ENCODE measurements at regions not wholly inside any gene's neighbourhood (a gene's known extent, or its start where the extent isn't known, plus 50 kb on each side); places are given as distances from the start of the nearest gene placed in this dataset.
"Not testable (repeated sequence)": the region's sequence is repeated elsewhere in the genome, so short reads cannot be mapped to it uniquely, and the experiment has no call there.

GRCh38 chr10:109247814-109248213, 675.5 kb downstream of the XPNPEP1 start:
- H3K4me1 Mint-ChIP-seq (ENCODE audit: low read depth): no peaks in the 10 kb centered on the region
- no peaks in the 10 kb centered on the region for H3K27me3 Mint-ChIP-seq
- H3K9me3 Mint-ChIP-seq (ENCODE audit: low read depth): no peaks in the 10 kb centered on the region
- H3K27ac Mint-ChIP-seq: no peak overlapping the region
- H3K4me3 Mint-ChIP-seq: no peak overlapping the region
- H3K36me3 Mint-ChIP-seq: no peaks in the 10 kb centered on the region

GRCh38 chr10:109245821-109246220, 677.5 kb downstream of the XPNPEP1 start:
- Mint-ChIP-seq H3K4me3 (no peak overlapping the region), H3K9me3 (ENCODE audit: low read depth) (no peaks in the 10 kb centered on the region), H3K36me3 (no peaks in the 10 kb centered on the region), H3K27me3 (no peaks in the 10 kb centered on the region), H3K27ac (no peak overlapping the region), H3K4me1 (ENCODE audit: low read depth) (no peaks in the 10 kb centered on the region)

- H3K36me3 Mint-ChIP-seq: no peaks in the 10 kb centered on the region
- H3K27ac Mint-ChIP-seq: no peak overlapping the region
- H3K4me1 Mint-ChIP-seq (ENCODE audit: low read depth): no peaks in the 10 kb centered on the region
- no peaks in the 10 kb centered on the region for H3K9me3 Mint-ChIP-seq (ENCODE audit: low read depth)
- peaks cover 1% of the 10 kb centered on the region for H3K27me3 Mint-ChIP-seq
- no peak overlapping the region for H3K4me3 Mint-ChIP-seq
Observed at GRCh38 chr10:109239371-109239770, 683.9 kb downstream of the XPNPEP1 start.

- no peak overlapping the region for H3K27ac Mint-ChIP-seq
- peaks cover 1% of the 10 kb centered on the region for H3K27me3 Mint-ChIP-seq
- H3K9me3 Mint-ChIP-seq (ENCODE audit: low read depth): no peaks in the 10 kb centered on the region
- no peaks in the 10 kb centered on the region for H3K4me1 Mint-ChIP-seq (ENCODE audit: low read depth)
- no peak overlapping the region for H3K4me3 Mint-ChIP-seq
- no peaks in the 10 kb centered on the region for H3K36me3 Mint-ChIP-seq
Observed at GRCh38 chr10:109237682-109238081, 685.6 kb downstream of the XPNPEP1 start.

GRCh38 chr10:109237050-109237449, 686.3 kb downstream of the XPNPEP1 start:
- Mint-ChIP-seq H3K36me3 (no peaks in the 10 kb centered on the region), H3K27me3 (peaks cover 1% of the 10 kb centered on the region), H3K27ac (no peak overlapping the region), H3K9me3 (ENCODE audit: low read depth) (no peaks in the 10 kb centered on the region), H3K4me3 (no peak overlapping the region), H3K4me1 (ENCODE audit: low read depth) (no peaks in the 10 kb centered on the region)

GRCh38 chr10:109223533-109223932, 699.8 kb downstream of the XPNPEP1 start:
- H3K27ac Mint-ChIP-seq; H3K4me1 Mint-ChIP-seq (ENCODE audit: low read depth); H3K4me3 Mint-ChIP-seq; H3K9me3 Mint-ChIP-seq (ENCODE audit: low read depth); H3K27me3 Mint-ChIP-seq; H3K36me3 Mint-ChIP-seq: not testable (repeated sequence)

- Mint-ChIP-seq H3K9me3 (ENCODE audit: low read depth) (peaks cover 9% of the 10 kb centered on the region), H3K4me1 (ENCODE audit: low read depth) (no peaks in the 10 kb centered on the region), H3K27me3 (no peaks in the 10 kb centered on the region), H3K27ac (no peak overlapping the region), H3K4me3 (no peak overlapping the region), H3K36me3 (no peaks in the 10 kb centered on the region)
Observed at GRCh38 chr10:109219935-109220605, 703.2 kb downstream of the XPNPEP1 start.

GRCh38 chr10:109218207-109218606, 705.1 kb downstream of the XPNPEP1 start:
- Mint-ChIP-seq H3K27ac (no peak overlapping the region), H3K36me3 (no peaks in the 10 kb centered on the region), H3K9me3 (ENCODE audit: low read depth) (peaks cover 12% of the 10 kb centered on the region), H3K27me3 (no peaks in the 10 kb centered on the region), H3K4me3 (no peak overlapping the region), H3K4me1 (ENCODE audit: low read depth) (no peaks in the 10 kb centered on the region)

- H3K27me3 Mint-ChIP-seq: no peaks in the 10 kb centered on the region
- no peak overlapping the region for H3K27ac Mint-ChIP-seq
- peaks cover 8% of the 10 kb centered on the region for H3K9me3 Mint-ChIP-seq (ENCODE audit: low read depth)
- H3K4me3 Mint-ChIP-seq: no peak overlapping the region
- no peaks in the 10 kb centered on the region for H3K36me3 Mint-ChIP-seq
- H3K4me1 Mint-ChIP-seq (ENCODE audit: low read depth): no peaks in the 10 kb centered on the region
Observed at GRCh38 chr10:109215291-109216075, 707.8 kb downstream of the XPNPEP1 start.

- not testable (repeated sequence) for H3K27me3 Mint-ChIP-seq; H3K4me3 Mint-ChIP-seq; H3K9me3 Mint-ChIP-seq (ENCODE audit: low read depth); H3K36me3 Mint-ChIP-seq; H3K27ac Mint-ChIP-seq; H3K4me1 Mint-ChIP-seq (ENCODE audit: low read depth)
Observed at GRCh38 chr10:109214891-109215290, 708.4 kb downstream of the XPNPEP1 start.

GRCh38 chr10:109207361-109207760, 716.0 kb downstream of the XPNPEP1 start:
- Mint-ChIP-seq H3K36me3 (no peaks in the 10 kb centered on the region), H3K4me1 (ENCODE audit: low read depth) (no peaks in the 10 kb centered on the region), H3K27me3 (no peaks in the 10 kb centered on the region), H3K9me3 (ENCODE audit: low read depth) (peaks cover 3% of the 10 kb centered on the region), H3K4me3 (no peak overlapping the region), H3K27ac (no peak overlapping the region)

GRCh38 chr10:109205929-109206585, 717.3 kb downstream of the XPNPEP1 start:
- peaks cover 3% of the 10 kb centered on the region for H3K9me3 Mint-ChIP-seq (ENCODE audit: low read depth)
- H3K27me3 Mint-ChIP-seq: no peaks in the 10 kb centered on the region
- H3K36me3 Mint-ChIP-seq: no peaks in the 10 kb centered on the region
- H3K4me1 Mint-ChIP-seq (ENCODE audit: low read depth): no peaks in the 10 kb centered on the region
- H3K27ac Mint-ChIP-seq: no peak overlapping the region
- no peak overlapping the region for H3K4me3 Mint-ChIP-seq

- no peaks in the 10 kb centered on the region for H3K36me3 Mint-ChIP-seq
- no peak overlapping the region for H3K27ac Mint-ChIP-seq
- no peak overlapping the region for H3K4me3 Mint-ChIP-seq
- no peaks in the 10 kb centered on the region for H3K27me3 Mint-ChIP-seq
- H3K9me3 Mint-ChIP-seq (ENCODE audit: low read depth): peaks cover 3% of the 10 kb centered on the region
- no peaks in the 10 kb centered on the region for H3K4me1 Mint-ChIP-seq (ENCODE audit: low read depth)
Observed at GRCh38 chr10:109203646-109204353, 719.5 kb downstream of the XPNPEP1 start.

- Mint-ChIP-seq H3K4me3 (no peak overlapping the region), H3K36me3 (no peaks in the 10 kb centered on the region), H3K27me3 (no peaks in the 10 kb centered on the region), H3K27ac (no peak overlapping the region), H3K4me1 (ENCODE audit: low read depth) (no peaks in the 10 kb centered on the region), H3K9me3 (ENCODE audit: low read depth) (peaks cover 3% of the 10 kb centered on the region)
Observed at GRCh38 chr10:109202111-109202510, 721.2 kb downstream of the XPNPEP1 start.

- Mint-ChIP-seq H3K4me3 (no peak overlapping the region), H3K27me3 (no peaks in the 10 kb centered on the region), H3K27ac (no peak overlapping the region), H3K9me3 (ENCODE audit: low read depth) (peaks cover 3% of the 10 kb centered on the region), H3K36me3 (no peaks in the 10 kb centered on the region), H3K4me1 (ENCODE audit: low read depth) (no peaks in the 10 kb centered on the region)
Observed at GRCh38 chr10:109200646-109201045, 722.7 kb downstream of the XPNPEP1 start.
